ENCODE measurements at regions not wholly inside any gene's neighbourhood (a gene's known extent, or its start where the extent isn't known, plus 50 kb on each side); places are given as distances from the start of the nearest gene placed in this dataset.

DNA sequence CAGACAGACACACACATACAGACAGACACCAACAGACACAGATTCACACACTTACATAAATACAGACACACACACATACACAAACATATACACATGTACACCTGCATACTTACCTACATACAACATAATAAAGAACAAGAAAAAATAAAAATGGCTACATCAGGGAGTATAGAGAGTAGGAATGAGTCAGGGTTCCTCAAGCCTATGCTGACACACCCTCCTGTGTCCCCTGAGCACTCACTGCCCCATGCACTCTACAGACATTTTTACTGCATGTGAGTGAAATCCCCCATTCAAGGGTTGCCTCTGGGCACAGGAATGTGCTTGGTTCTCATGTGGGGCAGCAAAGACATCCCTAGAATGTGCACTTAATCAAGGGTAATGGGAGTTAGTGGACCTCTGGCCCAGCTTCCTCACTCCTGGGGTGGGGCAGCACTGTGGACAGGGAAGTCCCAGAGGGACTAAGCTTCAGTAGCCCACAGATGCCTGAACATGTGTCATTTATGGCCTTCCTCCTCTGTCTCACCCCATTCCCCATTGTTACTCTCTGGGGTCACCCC, 185.9 kb upstream of the FOXA2 start:
- no peak for TF ChIP-seq ZNF33B (CRISPR knock-in tag; IDR thresholded peaks at IDR 0.05)
- TF ChIP-seq, protein P1, sequence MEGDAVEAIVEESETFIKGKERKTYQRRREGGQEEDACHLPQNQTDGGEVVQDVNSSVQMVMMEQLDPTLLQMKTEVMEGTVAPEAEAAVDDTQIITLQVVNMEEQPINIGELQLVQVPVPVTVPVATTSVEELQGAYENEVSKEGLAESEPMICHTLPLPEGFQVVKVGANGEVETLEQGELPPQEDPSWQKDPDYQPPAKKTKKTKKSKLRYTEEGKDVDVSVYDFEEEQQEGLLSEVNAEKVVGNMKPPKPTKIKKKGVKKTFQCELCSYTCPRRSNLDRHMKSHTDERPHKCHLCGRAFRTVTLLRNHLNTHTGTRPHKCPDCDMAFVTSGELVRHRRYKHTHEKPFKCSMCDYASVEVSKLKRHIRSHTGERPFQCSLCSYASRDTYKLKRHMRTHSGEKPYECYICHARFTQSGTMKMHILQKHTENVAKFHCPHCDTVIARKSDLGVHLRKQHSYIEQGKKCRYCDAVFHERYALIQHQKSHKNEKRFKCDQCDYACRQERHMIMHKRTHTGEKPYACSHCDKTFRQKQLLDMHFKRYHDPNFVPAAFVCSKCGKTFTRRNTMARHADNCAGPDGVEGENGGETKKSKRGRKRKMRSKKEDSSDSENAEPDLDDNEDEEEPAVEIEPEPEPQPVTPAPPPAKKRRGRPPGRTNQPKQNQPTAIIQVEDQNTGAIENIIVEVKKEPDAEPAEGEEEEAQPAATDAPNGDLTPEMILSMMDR (CRISPR knock-in tag; IDR thresholded peaks at IDR 0.05): no peak

All from HepG2 (cell line).